Progenitor cell of endocrine pancreas (in vitro differentiated cells): ENCODE measurements at regions not wholly inside any gene's neighbourhood (a gene's known extent, or its start where the extent isn't known, plus 50 kb on each side); places are given as distances from the start of the nearest gene placed in this dataset.

ENCODE experiments used
- DNase-seq: peaks from one replicate; pipeline ENCODE4 v3.0.0; 2021; ENCODE audit warnings: low spot score; ENCODE audit not compliant: unreplicated experiment
- H3K27ac Mint-ChIP-seq: 2 replicates; pipeline ENCODE4 v1.8.0; 2021; ENCODE audit warnings: mild to moderate bottlenecking, moderate library complexity, mixed read lengths
- H3K27me3 Mint-ChIP-seq: 2 replicates; pipeline ENCODE4 v1.8.0; 2021; ENCODE audit warnings: mixed read lengths
- H3K36me3 Mint-ChIP-seq: 2 replicates; pipeline ENCODE4 v1.8.0; 2022; ENCODE audit warnings: mixed read lengths; ENCODE audit not compliant: insufficient read depth
- H3K4me1 Mint-ChIP-seq: 2 replicates; pipeline ENCODE4 v1.8.0; 2021; ENCODE audit warnings: low read depth, mixed read lengths
- H3K4me3 Mint-ChIP-seq: 2 replicates; pipeline ENCODE4 v1.8.0; 2021; ENCODE audit warnings: low read depth, mild to moderate bottlenecking, moderate library complexity, mixed read lengths
- H3K9me3 Mint-ChIP-seq: 2 replicates; pipeline ENCODE4 v1.8.0; 2021; ENCODE audit warnings: low read depth, mixed read lengths
- CTCF ChIP-seq: fragments of 200-600 bp; sonication (generic); IDR thresholded peaks from one replicate; pipeline ENCODE4 v1.5.0; 2021; ENCODE audit warnings: antibody characterized with exemption, mild to moderate bottlenecking; ENCODE audit not compliant: unreplicated experiment

GRCh38 chr12:118682656-118683055 lies 298.7 kb upstream of the SRRM4 start:
- peaks cover 3% of the 10 kb centered on the region for H3K9me3 Mint-ChIP-seq
- TF ChIP-seq CTCF = no peak
- H3K27me3 Mint-ChIP-seq = peaks cover 3% of the 10 kb centered on the region
- no peaks in the 10 kb centered on the region for H3K36me3 Mint-ChIP-seq
- H3K4me1 Mint-ChIP-seq = no peaks in the 10 kb centered on the region
- no peak overlapping the region for H3K4me3 Mint-ChIP-seq
- no peak for DNase-seq
- H3K27ac Mint-ChIP-seq = no peak overlapping the region

DNA sequence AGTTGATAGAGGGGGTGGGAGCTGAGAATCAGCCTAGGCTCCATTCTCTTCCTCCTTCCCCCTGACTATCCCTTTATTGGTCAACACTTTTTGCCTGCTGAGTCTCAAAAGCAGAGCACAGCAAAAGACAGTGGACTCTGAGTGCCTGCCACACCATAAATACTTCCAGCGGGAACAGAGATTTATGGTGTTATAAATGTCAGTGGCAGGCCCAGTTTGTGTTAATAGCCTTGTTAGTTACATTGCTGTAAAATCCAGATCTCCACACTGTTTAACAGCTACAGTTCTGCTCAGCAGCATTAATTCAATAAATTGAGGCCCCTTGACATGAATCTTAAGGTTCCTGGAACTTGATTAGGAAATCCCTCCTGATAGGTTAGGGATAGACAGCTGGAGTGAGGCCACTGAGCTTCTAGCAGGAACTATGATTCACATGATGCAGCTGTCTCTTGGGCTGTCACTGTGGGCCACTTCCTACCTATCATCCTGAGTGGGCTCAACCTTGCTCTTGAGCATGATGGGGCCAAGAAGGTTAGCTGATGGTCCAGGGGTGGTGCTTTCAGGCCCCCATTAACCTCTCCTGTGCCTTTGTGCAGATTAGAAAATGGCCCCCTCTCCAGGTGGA lies 295.2 kb upstream of the SRRM4 start:
- H3K4me3 Mint-ChIP-seq = no peak overlapping the region

GRCh38 chr12:118689793-118690192 lies 291.5 kb upstream of the SRRM4 start:
- H3K9me3 Mint-ChIP-seq = no peaks in the 10 kb centered on the region
- H3K27me3 Mint-ChIP-seq = peaks cover 9% of the 10 kb centered on the region
- H3K4me3 Mint-ChIP-seq = no peak overlapping the region
- no peaks in the 10 kb centered on the region for H3K36me3 Mint-ChIP-seq
- TF ChIP-seq CTCF = no peak
- DNase-seq = no peak
- no peaks in the 10 kb centered on the region for H3K4me1 Mint-ChIP-seq
- no peak overlapping the region for H3K27ac Mint-ChIP-seq

More for the DNA sequence above, 295.2 kb upstream of the SRRM4 start:
- Mint-ChIP-seq H3K36me3 (no peaks in the 10 kb centered on the region), H3K27me3 (no peaks in the 10 kb centered on the region), H3K27ac (no peak overlapping the region), H3K9me3 (peaks cover 3% of the 10 kb centered on the region), H3K4me1 (no peaks in the 10 kb centered on the region)
- no peak for DNase-seq
- no peak for TF ChIP-seq CTCF

DNA sequence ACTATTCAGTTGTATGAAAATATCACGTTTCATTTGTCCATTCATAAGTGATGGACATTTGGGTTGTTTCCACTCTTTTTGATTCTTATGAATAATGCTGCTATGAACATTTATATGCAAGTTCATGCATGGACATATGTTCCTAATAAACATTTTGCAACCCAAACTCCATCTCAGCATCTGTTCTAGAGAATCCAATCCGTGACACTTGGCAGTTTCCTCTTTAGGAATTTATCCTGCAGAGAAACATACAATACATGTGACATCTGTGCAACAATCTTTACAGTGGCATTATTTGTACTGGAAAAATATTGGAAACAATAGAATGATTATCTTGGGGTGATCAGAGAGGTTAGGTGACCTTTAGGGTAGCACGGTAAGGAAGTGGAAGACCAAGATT lies 290.8 kb upstream of the SRRM4 start:
- Mint-ChIP-seq H3K4me3 (no peak overlapping the region), H3K36me3 (no peaks in the 10 kb centered on the region), H3K27me3 (peaks cover 11% of the 10 kb centered on the region), H3K9me3 (no peaks in the 10 kb centered on the region), H3K27ac (no peak overlapping the region), H3K4me1 (no peaks in the 10 kb centered on the region)
- no peak for TF ChIP-seq CTCF
- DNase-seq = no peak

DNA sequence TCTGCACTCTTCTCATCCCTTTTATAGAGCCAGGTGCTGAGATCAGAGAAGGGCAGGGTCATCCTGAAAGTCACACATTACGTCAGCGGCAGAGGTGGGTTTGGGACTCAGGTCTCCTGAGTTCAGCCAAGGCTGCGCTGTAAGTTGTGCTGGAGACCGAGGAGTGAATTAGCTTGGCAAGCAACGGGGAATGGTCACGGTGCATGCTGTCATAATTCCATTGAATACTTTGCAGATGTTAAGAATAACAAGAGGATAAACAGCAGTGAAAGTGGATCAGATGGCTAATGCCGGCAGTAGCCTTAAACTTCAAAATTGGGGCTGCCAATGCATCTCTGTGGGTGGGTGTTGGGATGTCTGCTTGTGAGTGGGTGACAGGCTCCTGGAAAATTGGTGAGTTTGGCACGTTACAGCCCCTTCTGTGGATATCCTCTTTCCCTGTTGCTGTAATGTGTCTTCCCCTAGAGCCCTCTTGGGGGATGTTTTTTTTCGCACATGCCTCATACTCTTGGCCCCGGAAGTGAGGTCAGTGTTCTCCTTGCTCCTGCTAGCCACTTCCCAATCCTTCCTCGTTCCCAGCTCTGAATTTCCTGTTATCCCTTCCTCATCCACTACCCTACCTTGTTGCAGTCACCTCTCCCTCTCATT lies 287.1 kb upstream of the SRRM4 start:
- Mint-ChIP-seq H3K36me3 (no peaks in the 10 kb centered on the region), H3K9me3 (no peaks in the 10 kb centered on the region), H3K27ac (no peak overlapping the region), H3K4me1 (no peaks in the 10 kb centered on the region), H3K4me3 (no peak overlapping the region), H3K27me3 (peaks cover 22% of the 10 kb centered on the region)
- no peak for DNase-seq
- no peak for TF ChIP-seq CTCF
